ENCODE measurements at regions not wholly inside any gene's neighbourhood (a gene's known extent, or its start where the extent isn't known, plus 50 kb on each side); places are given as distances from the start of the nearest gene placed in this dataset.

- TF ChIP-seq, protein P1, sequence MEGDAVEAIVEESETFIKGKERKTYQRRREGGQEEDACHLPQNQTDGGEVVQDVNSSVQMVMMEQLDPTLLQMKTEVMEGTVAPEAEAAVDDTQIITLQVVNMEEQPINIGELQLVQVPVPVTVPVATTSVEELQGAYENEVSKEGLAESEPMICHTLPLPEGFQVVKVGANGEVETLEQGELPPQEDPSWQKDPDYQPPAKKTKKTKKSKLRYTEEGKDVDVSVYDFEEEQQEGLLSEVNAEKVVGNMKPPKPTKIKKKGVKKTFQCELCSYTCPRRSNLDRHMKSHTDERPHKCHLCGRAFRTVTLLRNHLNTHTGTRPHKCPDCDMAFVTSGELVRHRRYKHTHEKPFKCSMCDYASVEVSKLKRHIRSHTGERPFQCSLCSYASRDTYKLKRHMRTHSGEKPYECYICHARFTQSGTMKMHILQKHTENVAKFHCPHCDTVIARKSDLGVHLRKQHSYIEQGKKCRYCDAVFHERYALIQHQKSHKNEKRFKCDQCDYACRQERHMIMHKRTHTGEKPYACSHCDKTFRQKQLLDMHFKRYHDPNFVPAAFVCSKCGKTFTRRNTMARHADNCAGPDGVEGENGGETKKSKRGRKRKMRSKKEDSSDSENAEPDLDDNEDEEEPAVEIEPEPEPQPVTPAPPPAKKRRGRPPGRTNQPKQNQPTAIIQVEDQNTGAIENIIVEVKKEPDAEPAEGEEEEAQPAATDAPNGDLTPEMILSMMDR (IDR thresholded peaks at IDR 0.05; ENCODE audit: poor library complexity) = no peak
- TF ChIP-seq EZH2 (IDR thresholded peaks at IDR 0.05; ENCODE audit: borderline replicate concordance) (no peak), EZH2phosphoT487 (IDR thresholded peaks at IDR 0.05; ENCODE audit: low read depth, severe bottlenecking, unreplicated experiment) (no peak)
Measured at GRCh38 chr11:88387957-88388356, 50.4 kb upstream of the CTSC start.
